ENCODE measurements at regions not wholly inside any gene's neighbourhood (a gene's known extent, or its start where the extent isn't known, plus 50 kb on each side); places are given as distances from the start of the nearest gene placed in this dataset.

DNA sequence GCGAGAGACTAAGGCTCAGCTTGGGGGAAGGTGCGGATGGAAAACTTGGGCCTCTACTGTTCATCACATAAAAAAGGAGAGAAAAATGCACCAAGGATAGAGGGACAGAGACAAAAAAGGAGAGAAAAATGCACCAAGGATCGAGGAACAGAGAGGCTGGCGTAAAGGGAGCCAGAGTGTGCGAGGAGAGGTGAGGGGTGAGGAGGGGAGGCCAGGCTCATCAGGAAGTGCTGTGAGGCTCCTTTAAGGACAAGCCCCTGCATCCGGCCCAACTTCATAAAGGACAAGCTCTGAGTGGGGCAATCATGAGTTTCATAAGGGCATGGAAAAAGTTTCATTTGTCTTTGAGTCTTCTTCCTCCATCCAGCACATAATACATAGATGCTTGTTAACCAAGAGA is 117.2 kb upstream of the NXT1 start:
- no peak overlapping the region for H3K4me3 ChIP-seq (ENCODE audit: low read depth, low read length)
- TF ChIP-seq, protein P1, sequence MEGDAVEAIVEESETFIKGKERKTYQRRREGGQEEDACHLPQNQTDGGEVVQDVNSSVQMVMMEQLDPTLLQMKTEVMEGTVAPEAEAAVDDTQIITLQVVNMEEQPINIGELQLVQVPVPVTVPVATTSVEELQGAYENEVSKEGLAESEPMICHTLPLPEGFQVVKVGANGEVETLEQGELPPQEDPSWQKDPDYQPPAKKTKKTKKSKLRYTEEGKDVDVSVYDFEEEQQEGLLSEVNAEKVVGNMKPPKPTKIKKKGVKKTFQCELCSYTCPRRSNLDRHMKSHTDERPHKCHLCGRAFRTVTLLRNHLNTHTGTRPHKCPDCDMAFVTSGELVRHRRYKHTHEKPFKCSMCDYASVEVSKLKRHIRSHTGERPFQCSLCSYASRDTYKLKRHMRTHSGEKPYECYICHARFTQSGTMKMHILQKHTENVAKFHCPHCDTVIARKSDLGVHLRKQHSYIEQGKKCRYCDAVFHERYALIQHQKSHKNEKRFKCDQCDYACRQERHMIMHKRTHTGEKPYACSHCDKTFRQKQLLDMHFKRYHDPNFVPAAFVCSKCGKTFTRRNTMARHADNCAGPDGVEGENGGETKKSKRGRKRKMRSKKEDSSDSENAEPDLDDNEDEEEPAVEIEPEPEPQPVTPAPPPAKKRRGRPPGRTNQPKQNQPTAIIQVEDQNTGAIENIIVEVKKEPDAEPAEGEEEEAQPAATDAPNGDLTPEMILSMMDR (IDR thresholded peaks at IDR 0.05; ENCODE audit: insufficient read depth, low read length) = no peak
- no peak for DNase-seq (ENCODE audit: low read depth)

DNA sequence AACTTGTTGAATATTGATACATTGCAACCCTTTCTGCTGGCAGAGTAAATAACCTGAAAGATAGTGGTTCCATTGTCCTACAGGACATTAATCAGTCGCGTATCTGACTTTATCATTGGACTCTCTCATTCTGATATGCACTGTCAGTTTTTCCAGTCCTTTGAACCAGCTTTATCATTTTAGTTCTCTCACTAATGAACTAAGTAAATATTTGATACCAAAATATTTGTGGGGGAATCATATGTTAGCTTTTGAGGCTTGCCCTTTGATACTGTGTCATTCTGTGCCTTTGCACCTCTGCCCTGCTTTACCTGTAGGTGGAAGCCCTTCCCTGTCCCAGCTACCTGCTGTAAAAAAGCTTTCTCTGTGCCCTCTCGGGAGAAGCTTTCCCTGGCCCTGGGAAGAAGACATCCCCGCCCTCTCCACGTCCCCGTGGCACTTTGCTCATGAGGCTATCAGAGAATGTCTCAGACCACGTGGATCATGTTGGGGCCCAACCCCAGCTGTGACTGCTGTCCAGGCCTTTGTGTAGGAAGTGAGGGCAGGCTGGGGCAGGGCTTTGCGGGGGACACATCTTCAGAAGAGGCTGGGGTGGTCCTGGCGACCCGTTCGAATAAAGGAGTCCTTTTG is 117.8 kb upstream of the NXT1 start:
- no peak for DNase-seq (ENCODE audit: low read depth)
- TF ChIP-seq, protein P1 (IDR thresholded peaks at IDR 0.05; ENCODE audit: insufficient read depth, low read length) = no peak
- H3K4me3 ChIP-seq (ENCODE audit: low read depth, low read length) = no peak overlapping the region

DNA sequence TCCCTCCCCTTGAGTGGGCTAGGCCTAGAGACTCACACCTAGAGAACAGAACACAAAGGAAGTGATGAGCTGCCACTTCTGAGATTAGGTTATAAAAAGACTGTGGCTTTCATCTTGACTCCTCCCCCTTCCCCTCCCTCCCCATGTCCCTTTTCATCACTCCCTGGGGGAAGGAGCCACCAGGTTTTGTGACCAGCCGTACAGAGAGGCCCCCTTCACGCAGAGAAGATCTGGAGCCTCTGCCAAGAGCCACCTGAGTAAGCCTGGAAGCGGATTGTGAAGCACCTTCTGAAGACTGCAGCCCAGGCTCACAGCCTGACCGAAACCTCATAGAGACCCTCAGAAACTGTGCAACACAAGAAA is 118.4 kb upstream of the NXT1 start:
- TF ChIP-seq, protein P1 (IDR thresholded peaks at IDR 0.05; ENCODE audit: insufficient read depth, low read length) = no peak
- no peak for DNase-seq (ENCODE audit: low read depth)
- no peak overlapping the region for H3K4me3 ChIP-seq (ENCODE audit: low read depth, low read length)

DNA sequence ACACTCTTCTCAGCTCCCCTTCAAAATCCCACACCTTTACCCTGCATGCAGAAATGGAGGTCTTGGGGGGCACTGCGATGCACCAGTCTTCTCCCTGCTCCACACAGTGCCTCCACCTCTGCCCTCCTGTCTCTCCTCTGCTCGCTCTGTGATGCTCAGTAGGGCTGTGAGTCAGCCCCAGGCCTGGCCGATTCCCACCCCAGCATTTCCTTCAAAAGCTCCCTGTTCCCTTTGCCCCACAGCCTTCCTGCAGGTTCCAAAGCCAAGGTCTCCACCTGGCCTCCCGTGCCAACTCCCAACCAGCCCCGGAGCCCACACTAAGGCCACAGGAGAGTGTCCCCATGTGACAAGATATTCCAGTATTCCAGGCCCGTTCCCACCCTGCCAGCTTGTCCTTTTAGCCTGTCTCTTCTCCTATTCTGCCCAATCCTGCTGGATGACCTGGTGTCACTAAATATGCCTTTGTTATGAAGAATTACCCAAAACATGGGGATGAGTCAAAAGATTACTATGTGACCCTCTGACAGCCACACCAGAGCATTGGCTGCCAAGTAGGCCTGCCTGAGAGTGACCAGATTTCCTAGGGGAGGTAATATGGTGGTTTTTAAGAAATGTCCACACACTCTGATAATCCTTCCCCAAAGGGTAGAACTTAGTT is 118.9 kb upstream of the NXT1 start:
- no peak overlapping the region for H3K4me3 ChIP-seq (ENCODE audit: low read depth, low read length)
- TF ChIP-seq, protein P1 (IDR thresholded peaks at IDR 0.05; ENCODE audit: insufficient read depth, low read length) = no peak
- DNase-seq (ENCODE audit: low read depth) = peak; percentile 71

DNA sequence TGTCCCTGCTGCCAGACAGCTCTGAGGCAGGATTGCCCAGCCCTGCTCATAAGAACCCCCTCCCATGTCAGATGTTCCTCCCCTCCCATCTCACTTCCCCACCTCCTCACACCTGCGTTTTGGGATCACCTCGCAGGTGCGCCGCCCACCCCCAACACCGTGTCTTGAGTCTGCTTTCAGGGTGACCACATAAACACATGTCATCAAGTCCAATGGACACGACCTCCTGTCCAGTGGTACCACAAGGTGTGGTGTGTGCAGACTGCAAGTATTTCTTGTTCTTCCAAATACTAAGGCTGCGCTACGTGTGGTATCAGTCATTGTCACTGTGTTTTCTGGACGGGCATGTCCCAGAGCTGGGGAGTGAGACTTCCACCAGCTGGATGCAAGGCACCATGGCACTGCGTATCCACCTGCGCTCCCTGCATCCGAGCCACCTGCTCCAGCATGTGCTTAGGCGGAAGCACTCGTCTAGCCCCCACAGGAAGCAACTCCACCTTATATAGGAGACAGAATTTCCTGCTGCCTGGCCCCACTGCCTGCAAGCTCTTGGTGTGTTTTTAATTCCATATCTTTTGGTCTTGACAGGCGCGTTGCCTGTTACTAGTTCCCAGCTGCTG is 119.7 kb upstream of the NXT1 start:
- TF ChIP-seq, protein P1 (IDR thresholded peaks at IDR 0.05; ENCODE audit: insufficient read depth, low read length) = no peak
- H3K4me3 ChIP-seq (ENCODE audit: low read depth, low read length) = no peak overlapping the region
- DNase-seq (ENCODE audit: low read depth) = no peak

DNA sequence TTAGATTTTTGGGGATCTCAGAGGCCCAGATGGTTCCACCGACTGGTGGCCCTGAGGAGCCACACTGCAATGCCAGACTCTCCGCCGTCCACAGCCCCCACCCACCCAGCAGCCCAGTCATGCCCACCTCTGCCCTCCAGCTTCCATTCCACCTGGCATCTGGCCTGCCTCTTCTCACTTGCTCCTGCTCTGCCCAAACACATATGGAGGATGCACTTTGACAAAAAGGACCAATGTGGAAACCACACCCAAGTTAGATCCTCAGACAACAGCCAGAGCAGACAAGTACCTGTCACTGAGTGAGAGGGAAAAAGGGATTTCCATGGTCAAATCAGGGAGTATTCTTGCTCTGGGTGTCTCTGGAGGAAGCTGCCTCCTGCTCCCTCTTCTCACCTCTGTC is 120.6 kb upstream of the NXT1 start:
- no peak for DNase-seq (ENCODE audit: low read depth)
- no peak overlapping the region for H3K4me3 ChIP-seq (ENCODE audit: low read depth, low read length)
- TF ChIP-seq, protein P1 (IDR thresholded peaks at IDR 0.05; ENCODE audit: insufficient read depth, low read length) = no peak
